GM23338 (cell line): ENCODE measurements at regions not wholly inside any gene's neighbourhood (a gene's known extent, or its start where the extent isn't known, plus 50 kb on each side); places are given as distances from the start of the nearest gene placed in this dataset.

ENCODE experiments used
- ATAC-seq: fragments of 200-7000 bp; cut with Tn5 transposase; 3 replicates; pipeline ENCODE4 v1.9.1; 2020
- DNase-seq: peaks from one replicate; pipeline ENCODE4 v3.0.0-alpha.2; 2015; ENCODE audit warnings: low spot score
- H2AFZ ChIP-seq: fragments of 200-600 bp; sonication (generic); 2 replicates; pipeline ENCODE4 v1.8.0; 2016; ENCODE audit warnings: antibody characterized with exemption, mild to moderate bottlenecking, moderate library complexity
- H3F3A ChIP-seq: fragments of 200-600 bp; sonication (generic); replicated peaks from 2 replicates; pipeline ENCODE4 v1.8.0; 2017; ENCODE audit warnings: antibody characterized with exemption, mixed run types, low read depth
- H3K27ac ChIP-seq: fragments of 200-600 bp; sonication (generic); 2 replicates; pipeline ENCODE4 v1.6.1; 2016; ENCODE audit warnings: low read depth
- H3K27me3 ChIP-seq: fragments of 200-600 bp; sonication (generic); 2 replicates; pipeline ENCODE4 v1.8.0; 2016; ENCODE audit warnings: mild to moderate bottlenecking, mixed run types, moderate library complexity; ENCODE audit not compliant: insufficient read depth
- H3K36me3 ChIP-seq: fragments of 200-600 bp; sonication (generic); 2 replicates; pipeline ENCODE4 v1.8.0; 2016; ENCODE audit warnings: mild to moderate bottlenecking; ENCODE audit not compliant: insufficient read depth
- H3K4me1 ChIP-seq: fragments of 200-600 bp; sonication (generic); 2 replicates; pipeline ENCODE4 v1.8.0; 2016; ENCODE audit warnings: mild to moderate bottlenecking, moderate library complexity; ENCODE audit not compliant: insufficient read depth
- H3K4me2 ChIP-seq: fragments of 200-600 bp; sonication (generic); 2 replicates; pipeline ENCODE4 v1.7.1; 2017; ENCODE audit warnings: mixed run types
- H3K4me3 ChIP-seq: fragments of 200-600 bp; sonication (generic); 2 replicates; pipeline ENCODE4 v1.6.1; 2016; ENCODE audit warnings: mixed run types
- H3K79me2 ChIP-seq: fragments of 200-600 bp; sonication (generic); replicated peaks from 2 replicates; pipeline ENCODE4 v1.8.0; 2017; ENCODE audit warnings: mild to moderate bottlenecking; ENCODE audit not compliant: insufficient read depth
- H3K9me2 ChIP-seq: fragments of 200-600 bp; sonication (generic); 2 replicates; pipeline ENCODE4 v1.8.0; 2017; ENCODE audit not compliant: insufficient read depth
- H4K20me1 ChIP-seq: fragments of 200-600 bp; sonication (generic); replicated peaks from 2 replicates; pipeline ENCODE4 v1.8.0; 2017; ENCODE audit warnings: mild to moderate bottlenecking; ENCODE audit not compliant: insufficient read depth
- H3K27ac Mint-ChIP-seq: 2 replicates; pipeline ENCODE4 v1.8.0; 2020; ENCODE audit warnings: inconsistent platforms, mild to moderate bottlenecking, moderate library complexity, mixed read lengths
- H3K27me3 Mint-ChIP-seq: 3 replicates; pipeline ENCODE4 v1.8.0; 2022; ENCODE audit warnings: low read depth, mild to moderate bottlenecking, moderate library complexity, mixed read lengths, inconsistent platforms; ENCODE audit not compliant: insufficient read depth, poor library complexity
- H3K36me3 Mint-ChIP-seq: 3 replicates; pipeline ENCODE4 v1.8.0; 2021; ENCODE audit warnings: low read depth, mild to moderate bottlenecking, inconsistent platforms, moderate library complexity, mixed read lengths
- H3K4me1 Mint-ChIP-seq: 3 replicates; pipeline ENCODE4 v1.8.0; 2020; ENCODE audit warnings: mild to moderate bottlenecking, inconsistent platforms, mixed read lengths
- H3K4me3 Mint-ChIP-seq: 3 replicates; pipeline ENCODE4 v1.8.0; 2021; ENCODE audit warnings: moderate library complexity, mild to moderate bottlenecking, inconsistent platforms, mixed read lengths
- H3K9me3 Mint-ChIP-seq: 3 replicates; pipeline ENCODE4 v1.8.0; 2020; ENCODE audit warnings: moderate library complexity, mild to moderate bottlenecking, inconsistent platforms, mixed read lengths
- CREB1 ChIP-seq: fragments of 250-450 bp; sonication (Bioruptor Pico); IDR thresholded peaks from 2 replicates; pipeline ENCODE4 v1.5.0; 2020; ENCODE audit warnings: low read depth, mild to moderate bottlenecking, moderate library complexity
- EZH2 ChIP-seq: fragments of 200-600 bp; sonication (generic); IDR thresholded peaks from one replicate; pipeline ENCODE4 v1.8.0; 2017; ENCODE audit warnings: antibody characterized with exemption, mild to moderate bottlenecking, low read depth; ENCODE audit not compliant: unreplicated experiment
- EZH2phosphoT487 ChIP-seq: fragments of 200-600 bp; sonication (generic); IDR thresholded peaks from one replicate; pipeline ENCODE4 v1.8.1; 2018; ENCODE audit warnings: antibody characterized with exemption; ENCODE audit not compliant: unreplicated experiment
- NANOG ChIP-seq: IDR thresholded peaks from 2 replicates; pipeline ENCODE4 v1.6.1; 2016; ENCODE audit warnings: antibody characterized with exemption, borderline replicate concordance
- POLR2AphosphoS5 ChIP-seq: IDR thresholded peaks from 2 replicates; pipeline ENCODE4 v1.6.1; 2016; ENCODE audit warnings: antibody characterized with exemption, low read depth
- REST ChIP-seq: IDR thresholded peaks from one replicate; pipeline ENCODE4 v1.6.1; 2018; ENCODE audit warnings: antibody characterized with exemption; ENCODE audit not compliant: unreplicated experiment
- STAT1 ChIP-seq: IDR thresholded peaks from one replicate; pipeline ENCODE4 v1.6.1; 2016; ENCODE audit warnings: antibody characterized with exemption; ENCODE audit not compliant: unreplicated experiment
- ZNF462 ChIP-seq: fragments of 250-450 bp; sonication (Bioruptor Pico); IDR thresholded peaks from 2 replicates; pipeline ENCODE4 v1.5.0; 2020; ENCODE audit warnings: mild to moderate bottlenecking, moderate library complexity
- TF ChIP-seq, protein P1 (sequence below): IDR thresholded peaks from 2 replicates; pipeline ENCODE4 v1.6.1; 2016; ENCODE audit warnings: antibody characterized with exemption

DNA sequence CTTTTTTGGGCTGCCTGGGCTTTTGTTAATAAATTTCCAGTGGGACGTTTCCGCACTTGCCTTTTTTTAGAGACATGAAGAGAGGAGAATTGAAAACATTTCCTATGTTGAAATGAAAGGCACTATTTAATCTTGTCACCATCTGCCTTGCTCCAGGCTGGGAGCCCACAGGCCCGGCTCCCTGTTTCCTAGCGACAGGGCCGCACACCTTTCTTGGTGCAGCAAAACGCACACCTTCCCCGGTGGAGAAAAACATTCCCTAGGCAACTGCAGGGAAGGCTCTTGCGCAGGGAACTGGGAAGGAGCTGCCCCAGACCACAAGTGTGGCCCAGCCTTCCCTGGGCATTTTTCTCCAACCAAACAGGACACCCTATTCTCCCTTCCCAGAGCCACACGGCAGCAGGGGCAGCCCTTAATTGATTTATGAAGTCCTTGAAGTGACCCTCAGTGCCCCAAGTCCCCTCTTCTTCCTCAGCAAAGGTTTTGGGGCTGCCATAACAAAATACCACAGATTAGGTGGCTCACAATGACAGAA lies 79.3 kb upstream of the KCNK12 start:
- H3K4me1 Mint-ChIP-seq = peaks cover 24% of the 10 kb centered on the region
- no peak overlapping the region for H3K27ac Mint-ChIP-seq
- DNase-seq = no peak

More for the DNA sequence above, 79.3 kb upstream of the KCNK12 start:
- Mint-ChIP-seq H3K4me3 (no peak overlapping the region), H3K27me3 (peaks cover 4% of the 10 kb centered on the region), H3K9me3 (peaks cover 6% of the 10 kb centered on the region; the same call in 2 of the 3 replicates), H3K36me3 (peaks cover 4% of the 10 kb centered on the region; the same call in 1 of the 3 replicates)
- H3K36me3 ChIP-seq = no peaks in the 10 kb centered on the region
- H3K4me2 ChIP-seq = no peak overlapping the region
- TF ChIP-seq CREB1 (CRISPR knock-in tag) (no peak), EZH2 (no peak), NANOG (no peak), ZNF462 (CRISPR knock-in tag) (no peak), STAT1 (no peak), POLR2AphosphoS5 (no peak), REST (no peak), EZH2phosphoT487 (no peak)
- TF ChIP-seq, protein P1, sequence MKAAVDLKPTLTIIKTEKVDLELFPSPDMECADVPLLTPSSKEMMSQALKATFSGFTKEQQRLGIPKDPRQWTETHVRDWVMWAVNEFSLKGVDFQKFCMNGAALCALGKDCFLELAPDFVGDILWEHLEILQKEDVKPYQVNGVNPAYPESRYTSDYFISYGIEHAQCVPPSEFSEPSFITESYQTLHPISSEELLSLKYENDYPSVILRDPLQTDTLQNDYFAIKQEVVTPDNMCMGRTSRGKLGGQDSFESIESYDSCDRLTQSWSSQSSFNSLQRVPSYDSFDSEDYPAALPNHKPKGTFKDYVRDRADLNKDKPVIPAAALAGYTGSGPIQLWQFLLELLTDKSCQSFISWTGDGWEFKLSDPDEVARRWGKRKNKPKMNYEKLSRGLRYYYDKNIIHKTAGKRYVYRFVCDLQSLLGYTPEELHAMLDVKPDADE = no peak
- 0 out of 2 replicates have a peak, but pooled peaks cover 7% of the 10 kb centered on the region for H3F3A ChIP-seq
- no peaks in the 10 kb centered on the region for H4K20me1 ChIP-seq
- no peaks in the 10 kb centered on the region for H3K79me2 ChIP-seq
- no peak overlapping the region for H3K4me3 ChIP-seq
- H3K4me1 ChIP-seq = peaks cover 12% of the 10 kb centered on the region
- H2AFZ ChIP-seq = no peak overlapping the region
- H3K9me2 ChIP-seq = peaks cover 5% of the 10 kb centered on the region; the same call in 1 of the 2 replicates
- no peaks in the 10 kb centered on the region for H3K27me3 ChIP-seq
- no peak for ATAC-seq
- H3K27ac ChIP-seq = no peak overlapping the region
